ENCODE measurements at regions not wholly inside any gene's neighbourhood (a gene's known extent, or its start where the extent isn't known, plus 50 kb on each side); places are given as distances from the start of the nearest gene placed in this dataset.

- TF ChIP-seq, protein P1, sequence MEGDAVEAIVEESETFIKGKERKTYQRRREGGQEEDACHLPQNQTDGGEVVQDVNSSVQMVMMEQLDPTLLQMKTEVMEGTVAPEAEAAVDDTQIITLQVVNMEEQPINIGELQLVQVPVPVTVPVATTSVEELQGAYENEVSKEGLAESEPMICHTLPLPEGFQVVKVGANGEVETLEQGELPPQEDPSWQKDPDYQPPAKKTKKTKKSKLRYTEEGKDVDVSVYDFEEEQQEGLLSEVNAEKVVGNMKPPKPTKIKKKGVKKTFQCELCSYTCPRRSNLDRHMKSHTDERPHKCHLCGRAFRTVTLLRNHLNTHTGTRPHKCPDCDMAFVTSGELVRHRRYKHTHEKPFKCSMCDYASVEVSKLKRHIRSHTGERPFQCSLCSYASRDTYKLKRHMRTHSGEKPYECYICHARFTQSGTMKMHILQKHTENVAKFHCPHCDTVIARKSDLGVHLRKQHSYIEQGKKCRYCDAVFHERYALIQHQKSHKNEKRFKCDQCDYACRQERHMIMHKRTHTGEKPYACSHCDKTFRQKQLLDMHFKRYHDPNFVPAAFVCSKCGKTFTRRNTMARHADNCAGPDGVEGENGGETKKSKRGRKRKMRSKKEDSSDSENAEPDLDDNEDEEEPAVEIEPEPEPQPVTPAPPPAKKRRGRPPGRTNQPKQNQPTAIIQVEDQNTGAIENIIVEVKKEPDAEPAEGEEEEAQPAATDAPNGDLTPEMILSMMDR (IDR thresholded peaks at IDR 0.05), result no peak
- TF ChIP-seq POLR2A (IDR thresholded peaks at IDR 0.05), result no peak
Observed at GRCh38 chr6:122887941-122888340, 98.9 kb downstream of the SMPDL3A start.

All from body of pancreas (tissue), 4 donors.